Central memory CD4-positive, alpha-beta T cell (primary cell): ENCODE measurements at regions not wholly inside any gene's neighbourhood (a gene's known extent, or its start where the extent isn't known, plus 50 kb on each side); places are given as distances from the start of the nearest gene placed in this dataset.
A peak's percentile ranks its signal among the peaks of the same experiment; 100 is the strongest.

Source experiments
- DNase-seq: peaks from one replicate; pipeline ENCODE4 v3.0.0; 2022

- no peak for DNase-seq
These were observed 95.5 kb downstream of the MIS18A start for GRCh38 chr21:32183396-32183795.

- no peak for DNase-seq
These were observed 96.4 kb downstream of the MIS18A start for GRCh38 chr21:32182449-32182848.

- no peak for DNase-seq
These were observed 97.4 kb downstream of the MIS18A start for GRCh38 chr21:32181457-32181856.

GRCh38 chr21:32174819-32175218 lies 104.0 kb downstream of the MIS18A start:
- DNase-seq: no peak

- DNase-seq: no peak
These were observed 105.6 kb downstream of the MIS18A start for GRCh38 chr21:32173121-32173724.

- DNase-seq: no peak
These were observed 106.7 kb downstream of the MIS18A start for GRCh38 chr21:32172106-32172505.

GRCh38 chr21:32167513-32167912 lies 111.3 kb downstream of the MIS18A start:
- DNase-seq: no peak

- no peak for DNase-seq
These were observed 115.5 kb downstream of the MIS18A start for GRCh38 chr21:32163386-32163785.

- no peak for DNase-seq
These were observed 116.0 kb downstream of the MIS18A start for GRCh38 chr21:32162727-32163320.

- no peak for DNase-seq
These were observed 123.6 kb downstream of the MIS18A start for GRCh38 chr21:32155226-32155625.

- DNase-seq: no peak
These were observed 131.8 kb downstream of the MIS18A start for GRCh38 chr21:32147041-32147440.

GRCh38 chr21:32144851-32145250 lies 134.0 kb downstream of the MIS18A start:
- DNase-seq: no peak

GRCh38 chr21:32143241-32143939 lies 135.5 kb downstream of the MIS18A start:
- DNase-seq: no peak

- DNase-seq: no peak
These were observed 137.6 kb downstream of the MIS18A start for GRCh38 chr21:32141318-32141633.

- no peak for DNase-seq
These were observed 138.1 kb downstream of the MIS18A start for GRCh38 chr21:32140604-32141317.

GRCh38 chr21:32140151-32140550 lies 138.7 kb downstream of the MIS18A start:
- DNase-seq: no peak

- DNase-seq: no peak
These were observed 140.2 kb downstream of the MIS18A start for GRCh38 chr21:32138658-32139057.

GRCh38 chr21:32137931-32138330 lies 140.9 kb downstream of the MIS18A start:
- peak; percentile 0 for DNase-seq

GRCh38 chr21:32137266-32137665 lies 141.6 kb downstream of the MIS18A start:
- no peak for DNase-seq

GRCh38 chr21:32136546-32136945 lies 142.3 kb downstream of the MIS18A start:
- DNase-seq: no peak

GRCh38 chr21:32135401-32136363 lies 143.2 kb downstream of the MIS18A start:
- DNase-seq: no peak

- DNase-seq: no peak
These were observed 144.3 kb downstream of the MIS18A start for GRCh38 chr21:32134441-32135130.
